Activated naive CD4-positive, alpha-beta T cell treated with anti-CD3 and anti-CD28 coated beads, Interleukin-2, amount 10 ng/mL, durations not matched to agents 7 days and 5 days (primary cell): ENCODE measurements at regions not wholly inside any gene's neighbourhood (a gene's known extent, or its start where the extent isn't known, plus 50 kb on each side); places are given as distances from the start of the nearest gene placed in this dataset.

ENCODE experiments used
- CTCF ChIA-PET: fragments of 350-600 bp; sonication (Branson Sonifier 250); formaldehyde crosslinking; loops from one replicate; lab custom pipeline; 2021; ENCODE audit warnings: antibody characterized with exemption; lab: Charles Lee
- DNase-seq: peaks from one replicate; pipeline ENCODE4 v3.0.0-alpha.2; 2020
- H3K27ac Mint-ChIP-seq: one replicate; pipeline ENCODE4 v1.8.0; 2021; ENCODE audit warnings: mild to moderate bottlenecking, moderate library complexity, mixed read lengths
- H3K27me3 Mint-ChIP-seq: one replicate; pipeline ENCODE4 v1.8.0; 2021; ENCODE audit warnings: mild to moderate bottlenecking, mixed read lengths
- H3K36me3 Mint-ChIP-seq: one replicate; pipeline ENCODE4 v1.8.0; 2021; ENCODE audit warnings: mixed read lengths
- H3K4me1 Mint-ChIP-seq: one replicate; pipeline ENCODE4 v1.8.0; 2021; ENCODE audit warnings: mixed read lengths
- H3K4me3 Mint-ChIP-seq: one replicate; pipeline ENCODE4 v1.8.0; 2021; ENCODE audit warnings: mild to moderate bottlenecking, moderate library complexity, mixed read lengths
- H3K9me3 Mint-ChIP-seq: one replicate; pipeline ENCODE4 v1.8.0; 2021; ENCODE audit warnings: mixed read lengths

GRCh38 chr5:143562935-143563334 is 159.4 kb upstream of the NR3C1 start:
- H3K4me1 Mint-ChIP-seq: no peaks in the 10 kb centered on the region
- no peaks in the 10 kb centered on the region for H3K36me3 Mint-ChIP-seq
- DNase-seq: no peak
- no peak overlapping the region for H3K4me3 Mint-ChIP-seq
- no peak overlapping the region for H3K27ac Mint-ChIP-seq
- CTCF ChIA-PET: no interaction called here
- H3K9me3 Mint-ChIP-seq: no peaks in the 10 kb centered on the region
- no peaks in the 10 kb centered on the region for H3K27me3 Mint-ChIP-seq

- H3K4me1 Mint-ChIP-seq: no peaks in the 10 kb centered on the region
- no peak for DNase-seq
- H3K27ac Mint-ChIP-seq: no peak overlapping the region
- H3K27me3 Mint-ChIP-seq: no peaks in the 10 kb centered on the region
- H3K36me3 Mint-ChIP-seq: no peaks in the 10 kb centered on the region
- no peak overlapping the region for H3K4me3 Mint-ChIP-seq
- CTCF ChIA-PET: no interaction called here
- H3K9me3 Mint-ChIP-seq: no peaks in the 10 kb centered on the region
Measured at GRCh38 chr5:143561219-143561618, 157.7 kb upstream of the NR3C1 start.

GRCh38 chr5:143560378-143560777 is 156.9 kb upstream of the NR3C1 start:
- DNase-seq: no peak
- Mint-ChIP-seq H3K4me3 (no peak overlapping the region), H3K27ac (no peak overlapping the region), H3K9me3 (no peaks in the 10 kb centered on the region), H3K36me3 (no peaks in the 10 kb centered on the region), H3K4me1 (no peaks in the 10 kb centered on the region), H3K27me3 (no peaks in the 10 kb centered on the region)
- CTCF ChIA-PET: no interaction called here

GRCh38 chr5:143559586-143560109 is 156.2 kb upstream of the NR3C1 start:
- H3K9me3 Mint-ChIP-seq: no peaks in the 10 kb centered on the region
- H3K27ac Mint-ChIP-seq: no peak overlapping the region
- DNase-seq: no peak
- CTCF ChIA-PET: interaction anchor here (0.7 kb wide), 1 partner anchor 15 kb away, joined by 3 read pairs; no protein-coding TSS in a partner anchor
- no peak overlapping the region for H3K4me3 Mint-ChIP-seq
- no peaks in the 10 kb centered on the region for H3K27me3 Mint-ChIP-seq
- H3K36me3 Mint-ChIP-seq: no peaks in the 10 kb centered on the region
- no peaks in the 10 kb centered on the region for H3K4me1 Mint-ChIP-seq

- CTCF ChIA-PET: no interaction called here
- H3K27me3 Mint-ChIP-seq: no peaks in the 10 kb centered on the region
- H3K27ac Mint-ChIP-seq: no peak overlapping the region
Measured at GRCh38 chr5:143558048-143558447, 154.6 kb upstream of the NR3C1 start.

GRCh38 chr5:143557061-143557818 is 153.8 kb upstream of the NR3C1 start:
- H3K27ac Mint-ChIP-seq: no peak overlapping the region
- no peaks in the 10 kb centered on the region for H3K36me3 Mint-ChIP-seq
- no peaks in the 10 kb centered on the region for H3K9me3 Mint-ChIP-seq
- CTCF ChIA-PET: no interaction called here
- H3K27me3 Mint-ChIP-seq: no peaks in the 10 kb centered on the region
- H3K4me3 Mint-ChIP-seq: no peak overlapping the region
- no peaks in the 10 kb centered on the region for H3K4me1 Mint-ChIP-seq
- DNase-seq: no peak

More at GRCh38 chr5:143558048-143558447, 154.6 kb upstream of the NR3C1 start:
- no peak for DNase-seq
- no peak overlapping the region for H3K4me3 Mint-ChIP-seq
- no peaks in the 10 kb centered on the region for H3K36me3 Mint-ChIP-seq
- no peaks in the 10 kb centered on the region for H3K9me3 Mint-ChIP-seq
- no peaks in the 10 kb centered on the region for H3K4me1 Mint-ChIP-seq

- CTCF ChIA-PET: no interaction called here
- DNase-seq: no peak
- no peaks in the 10 kb centered on the region for H3K27me3 Mint-ChIP-seq
- H3K27ac Mint-ChIP-seq: no peak overlapping the region
- no peak overlapping the region for H3K4me3 Mint-ChIP-seq
- H3K4me1 Mint-ChIP-seq: no peaks in the 10 kb centered on the region
- no peaks in the 10 kb centered on the region for H3K9me3 Mint-ChIP-seq
- no peaks in the 10 kb centered on the region for H3K36me3 Mint-ChIP-seq
Measured at GRCh38 chr5:143554918-143555477, 151.5 kb upstream of the NR3C1 start.

GRCh38 chr5:143554187-143554717 is 150.8 kb upstream of the NR3C1 start:
- no peaks in the 10 kb centered on the region for H3K9me3 Mint-ChIP-seq
- H3K27me3 Mint-ChIP-seq: no peaks in the 10 kb centered on the region
- H3K36me3 Mint-ChIP-seq: no peaks in the 10 kb centered on the region
- no peaks in the 10 kb centered on the region for H3K4me1 Mint-ChIP-seq
- no peak for DNase-seq
- CTCF ChIA-PET: no interaction called here
- H3K4me3 Mint-ChIP-seq: no peak overlapping the region
- H3K27ac Mint-ChIP-seq: no peak overlapping the region

- DNase-seq: no peak
- no peaks in the 10 kb centered on the region for H3K36me3 Mint-ChIP-seq
- CTCF ChIA-PET: no interaction called here
- no peaks in the 10 kb centered on the region for H3K27me3 Mint-ChIP-seq
- H3K27ac Mint-ChIP-seq: no peak overlapping the region
- no peaks in the 10 kb centered on the region for H3K9me3 Mint-ChIP-seq
- H3K4me1 Mint-ChIP-seq: no peaks in the 10 kb centered on the region
- H3K4me3 Mint-ChIP-seq: no peak overlapping the region
Measured at GRCh38 chr5:143552680-143553079, 149.2 kb upstream of the NR3C1 start.

- Mint-ChIP-seq H3K27ac (no peak overlapping the region), H3K9me3 (no peaks in the 10 kb centered on the region), H3K4me3 (no peak overlapping the region), H3K27me3 (no peaks in the 10 kb centered on the region), H3K4me1 (no peaks in the 10 kb centered on the region), H3K36me3 (no peaks in the 10 kb centered on the region)
- DNase-seq: no peak
- CTCF ChIA-PET: no interaction called here
Measured at GRCh38 chr5:143551820-143552251, 148.3 kb upstream of the NR3C1 start.

- Mint-ChIP-seq H3K4me1 (no peaks in the 10 kb centered on the region), H3K27me3 (no peaks in the 10 kb centered on the region), H3K27ac (no peak overlapping the region), H3K4me3 (no peak overlapping the region), H3K9me3 (no peaks in the 10 kb centered on the region), H3K36me3 (no peaks in the 10 kb centered on the region)
- no peak for DNase-seq
- CTCF ChIA-PET: no interaction called here
Measured at GRCh38 chr5:143550986-143551630, 147.6 kb upstream of the NR3C1 start.

- no peaks in the 10 kb centered on the region for H3K4me1 Mint-ChIP-seq
- H3K27ac Mint-ChIP-seq: no peak overlapping the region
- H3K36me3 Mint-ChIP-seq: no peaks in the 10 kb centered on the region
- no peak overlapping the region for H3K4me3 Mint-ChIP-seq
- no peaks in the 10 kb centered on the region for H3K9me3 Mint-ChIP-seq
- no peak for DNase-seq
- H3K27me3 Mint-ChIP-seq: no peaks in the 10 kb centered on the region
- CTCF ChIA-PET: no interaction called here
Measured at GRCh38 chr5:143547342-143547741, 143.9 kb upstream of the NR3C1 start.

- Mint-ChIP-seq H3K36me3 (no peaks in the 10 kb centered on the region), H3K27ac (no peak overlapping the region), H3K9me3 (no peaks in the 10 kb centered on the region), H3K4me1 (no peaks in the 10 kb centered on the region), H3K4me3 (no peak overlapping the region), H3K27me3 (no peaks in the 10 kb centered on the region)
- DNase-seq: no peak
- CTCF ChIA-PET: no interaction called here
Measured at GRCh38 chr5:143546394-143546793, 142.9 kb upstream of the NR3C1 start.

- CTCF ChIA-PET: no interaction called here
- H3K27ac Mint-ChIP-seq: no peak overlapping the region
- no peaks in the 10 kb centered on the region for H3K27me3 Mint-ChIP-seq
- no peaks in the 10 kb centered on the region for H3K36me3 Mint-ChIP-seq
- H3K9me3 Mint-ChIP-seq: peaks cover 2% of the 10 kb centered on the region
- H3K4me1 Mint-ChIP-seq: no peaks in the 10 kb centered on the region
- H3K4me3 Mint-ChIP-seq: no peak overlapping the region
- DNase-seq: no peak
Measured at GRCh38 chr5:143544606-143545005, 141.1 kb upstream of the NR3C1 start.
